HG03571 (cell line): ENCODE measurements at regions not wholly inside any gene's neighbourhood (a gene's known extent, or its start where the extent isn't known, plus 50 kb on each side); places are given as distances from the start of the nearest gene placed in this dataset.
A peak's percentile ranks its signal among the peaks of the same experiment; 100 is the strongest.
"Not testable (repeated sequence)": the region's sequence is repeated elsewhere in the genome, so short reads cannot be mapped to it uniquely, and the experiment has no call there.

Experiments used
- ATAC-seq: cut with Tn5 transposase; IDR thresholded peaks from one replicate; pipeline ENCODE4 v1.9.1; 2021; ENCODE audit not compliant: unreplicated experiment

DNA sequence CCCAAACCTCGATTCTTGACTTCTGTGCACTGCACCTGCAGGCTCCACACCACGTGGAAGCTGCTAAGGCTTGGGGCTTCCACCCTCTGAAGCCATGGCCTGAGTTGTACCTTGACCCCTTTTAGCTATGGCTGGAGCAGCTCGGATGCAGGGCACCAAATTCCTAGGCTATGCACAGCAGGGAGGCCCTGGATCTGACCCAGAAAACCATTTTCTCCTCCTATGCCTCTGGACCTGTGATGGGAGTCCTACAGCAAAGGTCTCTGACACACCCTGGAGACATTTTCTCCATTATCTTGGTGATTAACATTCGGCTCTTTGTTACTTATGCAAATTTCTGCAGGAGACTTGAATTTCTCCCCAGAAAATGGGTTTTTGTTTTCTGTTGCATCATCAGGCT, 309.2 kb upstream of the DDI1 start:
- ATAC-seq = no peak

DNA sequence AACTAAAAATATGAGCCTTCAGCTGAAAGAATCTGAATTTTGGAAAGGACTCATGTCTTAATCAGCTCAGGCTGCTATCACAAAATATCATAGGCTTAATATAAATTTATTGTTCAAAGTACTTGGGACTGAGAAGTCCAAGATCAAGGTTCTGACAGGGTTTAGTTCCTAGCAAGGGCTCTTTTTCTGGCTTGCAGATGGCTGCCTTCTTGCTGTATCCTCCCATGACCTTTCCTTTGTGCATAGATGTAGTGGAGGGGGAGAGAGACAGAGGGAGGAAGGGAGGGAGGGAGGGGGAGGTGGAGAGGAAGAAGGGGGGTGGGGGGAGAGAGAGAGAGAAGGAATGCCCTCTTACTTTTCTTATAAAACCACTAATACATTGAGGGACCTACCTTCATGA, 306.8 kb upstream of the DDI1 start:
- ATAC-seq = no peak

DNA sequence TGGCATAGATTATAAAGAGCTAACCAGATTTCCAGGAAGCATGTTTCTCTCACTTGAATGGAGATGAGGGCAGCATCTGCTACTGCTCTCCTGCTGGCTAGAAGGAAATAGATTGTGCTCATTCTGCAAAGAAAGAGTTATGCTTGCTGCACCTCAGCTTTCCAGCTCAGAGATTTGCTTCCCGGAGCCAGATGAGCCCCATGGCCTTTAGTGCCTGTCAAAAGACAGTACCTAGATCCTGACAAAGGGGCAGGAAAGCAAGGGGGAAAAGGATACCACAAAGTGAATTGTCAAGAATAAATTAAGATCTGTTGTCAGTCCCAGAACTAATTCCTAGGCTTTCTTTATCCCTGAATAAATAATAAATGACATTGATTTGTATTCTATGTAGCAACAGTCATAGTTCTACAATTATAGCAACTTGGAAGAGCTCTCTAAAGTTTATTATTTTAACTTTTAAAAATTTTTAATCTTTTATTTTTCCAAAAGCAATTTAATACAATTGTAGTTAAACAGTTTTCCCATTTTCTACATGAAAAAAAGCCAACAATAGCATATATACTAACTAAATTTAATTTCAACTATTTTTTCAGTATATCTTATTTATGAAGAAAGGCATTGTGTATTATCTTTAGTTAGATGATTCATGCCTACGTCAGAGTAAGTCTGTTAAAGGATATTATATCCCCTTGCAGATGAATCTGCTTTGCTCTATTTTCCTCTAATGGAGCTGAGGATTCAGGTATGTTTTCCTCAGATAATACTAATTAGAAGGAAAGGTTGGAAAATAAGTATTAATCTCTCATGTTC, 306.1 kb upstream of the DDI1 start:
- no peak for ATAC-seq

DNA sequence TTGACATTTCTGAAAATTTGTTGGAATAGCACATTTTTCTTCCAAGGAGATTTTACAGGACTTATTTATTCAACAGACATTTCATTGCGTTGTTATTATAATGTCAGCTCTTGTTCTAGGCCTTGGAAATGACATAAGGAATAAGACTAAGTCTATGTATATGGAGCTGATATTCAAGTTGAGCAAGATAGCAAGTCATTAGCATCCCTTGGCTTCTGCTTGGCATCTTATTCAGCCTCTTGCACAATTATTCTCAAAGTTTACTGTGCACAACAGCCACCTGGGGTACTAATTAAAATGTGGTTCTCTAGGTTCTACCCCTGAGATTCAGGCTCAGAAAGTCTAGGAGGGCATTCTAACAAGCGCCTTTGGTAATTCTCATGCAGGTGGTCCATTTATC, 304.8 kb upstream of the DDI1 start:
- ATAC-seq = no peak

DNA sequence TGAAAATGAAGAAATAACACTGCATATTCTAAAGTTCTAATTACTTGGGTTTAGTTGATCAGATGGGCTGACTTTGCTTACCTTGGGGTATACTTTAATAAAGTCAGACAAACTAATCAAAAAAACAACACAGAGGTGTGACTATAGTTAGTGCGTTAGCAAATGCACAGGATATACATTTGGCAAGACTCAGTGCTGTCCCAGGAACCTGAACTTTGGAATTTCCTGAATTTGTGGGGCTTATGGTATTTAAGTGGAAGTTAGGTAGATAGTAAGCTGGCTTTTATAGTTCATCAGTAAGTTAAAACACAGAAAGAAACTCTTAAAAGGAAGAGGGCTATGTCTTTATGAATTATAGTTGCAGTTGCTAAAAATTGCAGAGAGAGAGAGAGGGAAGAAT, 302.6 kb upstream of the DDI1 start:
- ATAC-seq = no peak

DNA sequence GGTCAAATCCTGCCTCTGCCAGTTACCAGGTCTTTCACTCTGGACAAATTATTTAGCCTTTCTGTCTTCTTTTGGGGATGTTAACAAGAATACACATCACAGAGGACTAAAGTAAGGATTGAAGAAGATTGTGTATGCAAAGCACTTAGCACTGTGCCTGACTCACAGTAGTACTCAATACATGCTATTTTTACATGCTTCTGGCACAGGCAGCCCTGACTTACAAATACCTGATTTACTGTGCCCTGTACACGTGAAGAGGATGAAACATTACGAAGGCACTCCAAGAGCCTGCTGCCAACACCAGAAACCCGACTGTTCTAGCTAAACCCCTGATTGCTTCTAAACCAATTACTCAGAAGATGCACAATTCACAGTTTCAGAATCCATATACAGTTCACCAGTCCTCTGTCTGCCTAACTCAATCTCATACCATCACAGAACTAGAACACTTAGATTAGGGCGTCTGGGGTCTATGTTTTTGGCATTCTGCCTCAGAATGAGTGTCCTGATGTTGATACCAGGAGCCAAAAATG, 300.9 kb upstream of the DDI1 start:
- ATAC-seq = no peak

DNA sequence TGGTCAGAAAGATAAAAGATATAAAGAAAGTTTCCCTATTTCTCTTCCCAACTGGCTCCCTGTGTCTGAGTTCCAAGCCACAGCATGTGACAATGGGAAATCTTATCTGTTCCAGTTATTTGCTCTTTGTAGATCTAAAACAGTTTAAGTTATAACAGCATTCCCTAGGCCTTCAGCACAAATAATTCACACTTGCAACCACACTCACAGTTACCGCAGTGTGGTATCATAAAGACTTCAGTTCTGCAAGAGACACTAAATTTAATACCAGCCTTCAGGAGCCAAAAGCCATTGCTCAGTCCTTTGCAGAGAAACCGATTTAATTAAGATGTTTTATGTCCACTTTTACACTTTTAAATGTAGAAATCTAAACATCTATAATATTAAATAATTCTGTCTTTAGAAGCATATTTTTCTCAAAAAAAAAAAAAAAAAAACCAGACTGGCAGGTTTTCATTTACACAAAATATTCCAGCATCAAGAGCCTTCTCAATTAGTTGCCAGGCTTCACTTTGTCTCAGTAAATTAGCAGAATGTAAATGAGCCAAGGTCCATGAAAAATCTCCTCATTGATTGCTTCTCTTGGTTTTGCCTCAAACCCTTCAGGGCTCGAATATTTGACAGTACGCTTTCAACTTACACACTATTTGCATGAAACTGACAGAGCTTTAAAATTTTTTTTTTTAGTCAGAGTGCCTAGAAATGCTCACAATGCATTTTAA, 300.0 kb upstream of the DDI1 start:
- no peak for ATAC-seq

DNA sequence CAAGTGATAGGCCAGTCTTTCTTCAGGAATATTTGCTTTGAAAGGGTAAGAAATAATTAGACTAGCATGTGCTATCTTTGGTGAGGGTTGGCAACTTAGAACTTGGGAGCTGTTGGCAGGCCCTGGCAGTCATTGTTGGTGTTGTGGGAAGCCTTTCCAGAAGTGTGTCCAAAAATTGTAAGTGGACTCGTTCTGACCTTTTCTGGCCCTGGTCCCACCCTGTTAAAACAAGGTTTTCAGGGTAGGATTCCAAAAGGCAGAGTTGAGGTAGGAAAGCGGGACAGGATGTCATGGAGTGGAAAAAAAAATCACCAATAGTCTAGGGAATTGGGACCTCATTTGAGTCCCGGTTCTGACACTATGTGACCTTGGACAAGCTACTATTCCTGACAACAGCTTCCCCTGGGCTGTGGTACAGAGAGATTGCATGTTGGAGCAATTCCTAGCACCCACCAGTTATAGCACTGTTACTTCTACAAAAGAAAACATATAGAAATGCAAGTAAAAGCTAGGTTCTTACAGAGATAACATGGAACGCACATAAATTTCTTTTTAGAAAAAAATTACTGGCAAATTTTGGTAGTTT, 299.3 kb upstream of the DDI1 start:
- no peak for ATAC-seq

DNA sequence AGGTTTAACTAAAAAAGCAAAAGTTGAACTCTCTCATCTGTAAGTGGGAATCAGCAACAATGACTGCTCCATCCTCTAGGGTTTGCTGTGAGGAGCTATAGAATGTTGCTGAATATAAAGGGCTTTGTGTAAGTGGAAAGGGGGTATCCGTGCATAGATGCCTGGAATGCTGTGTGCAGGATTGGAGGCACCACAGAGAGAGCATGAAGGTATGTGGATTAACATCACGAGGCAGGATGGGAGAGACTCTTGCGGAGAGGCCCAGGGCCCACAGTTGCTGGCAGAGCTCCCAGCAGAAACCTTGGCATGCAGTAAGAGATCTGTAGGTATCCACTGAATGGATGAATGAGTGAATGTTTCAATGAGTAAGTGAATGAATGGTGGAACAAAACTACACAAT, 298.7 kb upstream of the DDI1 start:
- ATAC-seq = no peak

DNA sequence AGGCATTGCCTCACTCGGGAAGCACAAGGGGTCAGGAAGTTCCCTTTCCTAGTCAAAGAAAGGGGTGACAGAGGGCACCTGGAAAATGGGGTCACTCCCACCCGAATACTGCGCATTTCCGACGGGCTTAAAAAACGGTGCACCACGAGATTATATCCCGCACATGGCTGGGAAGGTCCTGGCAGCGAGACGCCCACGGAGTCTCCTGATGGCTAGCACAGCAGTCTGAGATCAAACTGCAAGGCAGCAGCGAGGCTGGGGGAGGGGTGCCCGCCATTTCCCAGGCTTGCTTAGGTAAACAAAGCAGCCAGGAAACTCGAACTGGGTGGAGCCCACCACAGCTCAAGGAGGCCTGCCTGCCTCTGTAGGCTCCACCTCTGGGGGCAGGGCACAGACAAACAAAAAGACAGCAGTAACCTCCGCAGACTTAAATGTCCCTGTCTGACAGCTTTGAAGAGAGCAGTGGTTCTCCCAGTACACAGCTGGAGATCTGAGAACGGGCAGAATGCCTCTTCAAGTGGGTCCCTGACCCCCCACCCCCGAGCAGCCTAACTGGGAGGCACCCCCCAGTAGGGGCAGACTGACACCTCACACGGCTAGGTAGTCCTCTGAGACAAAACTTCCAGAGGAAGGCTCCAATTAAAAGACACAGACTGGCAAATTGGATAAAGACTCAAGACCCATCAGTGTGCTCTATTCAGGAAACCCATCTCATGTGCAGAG, 297.2 kb upstream of the DDI1 start:
- ATAC-seq = not testable (repeated sequence)

DNA sequence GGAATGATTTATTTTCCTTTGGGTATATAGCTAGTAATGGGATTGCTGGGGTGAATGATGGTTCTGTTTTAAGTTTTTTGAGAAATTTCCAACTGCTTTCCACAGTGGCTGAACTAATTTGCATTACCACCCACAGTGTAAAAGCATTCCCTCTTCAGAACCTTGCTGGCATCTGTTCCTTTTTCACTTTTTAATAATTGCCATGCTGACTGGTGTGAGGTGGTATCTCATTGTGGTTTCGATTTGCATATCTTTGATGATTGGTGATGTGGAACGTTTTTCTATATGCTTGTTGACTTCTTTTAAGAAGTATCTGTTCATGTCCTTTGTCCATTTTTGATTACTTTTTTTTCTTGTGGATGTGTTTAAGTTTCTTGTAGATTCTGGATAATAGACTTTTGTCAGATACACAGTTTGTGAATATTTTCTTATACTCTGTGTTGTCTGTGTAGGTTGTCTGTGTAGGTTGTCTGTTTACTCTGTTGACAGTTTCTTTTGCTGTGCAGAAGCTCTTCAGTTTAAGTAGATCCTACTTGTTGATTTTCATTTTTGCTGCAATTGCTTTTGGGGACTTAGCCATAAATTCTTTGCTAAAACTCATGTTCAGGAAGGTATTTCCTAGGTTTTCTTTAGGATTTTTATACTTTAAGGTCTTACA, 291.8 kb upstream of the DDI1 start:
- ATAC-seq = peak; percentile 72

DNA sequence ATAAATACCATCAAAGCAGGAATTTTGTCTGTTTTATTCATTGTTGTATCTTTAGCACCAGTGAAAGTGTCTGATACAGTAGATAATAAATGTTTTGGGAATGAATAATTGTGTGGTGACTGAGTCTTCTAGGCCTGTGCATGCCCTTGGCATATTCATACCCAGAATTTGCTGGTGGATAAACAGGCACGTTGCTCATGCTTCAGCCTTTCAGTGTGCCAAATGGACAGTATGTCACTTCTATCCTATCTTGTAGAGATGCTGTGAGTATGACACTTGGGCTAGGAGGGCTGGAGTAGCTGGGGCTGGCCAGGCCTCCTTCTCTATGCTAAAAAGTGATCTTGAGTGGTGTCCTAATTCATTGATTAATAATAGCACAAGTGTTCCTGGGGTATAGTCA, 287.3 kb upstream of the DDI1 start:
- no peak for ATAC-seq

DNA sequence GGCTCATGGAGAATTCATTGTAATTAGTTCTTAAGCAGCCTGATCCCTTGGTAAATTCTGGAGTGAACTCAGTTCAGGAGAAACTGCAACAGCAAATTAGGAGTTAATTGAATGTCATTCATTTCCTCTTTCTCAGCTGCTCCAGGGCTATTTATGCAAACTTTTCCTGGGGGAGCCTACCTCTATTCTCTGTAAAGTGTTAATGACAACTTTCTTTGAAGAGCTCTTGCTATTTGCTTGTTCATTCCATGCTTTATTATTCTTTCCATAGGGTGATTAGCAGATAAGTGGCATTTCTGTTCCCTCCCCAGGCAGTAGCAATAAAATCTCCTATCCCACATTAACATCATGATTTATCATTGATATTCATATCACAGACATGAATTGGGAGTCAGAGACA, 267.6 kb upstream of the DDI1 start:
- no peak for ATAC-seq

DNA sequence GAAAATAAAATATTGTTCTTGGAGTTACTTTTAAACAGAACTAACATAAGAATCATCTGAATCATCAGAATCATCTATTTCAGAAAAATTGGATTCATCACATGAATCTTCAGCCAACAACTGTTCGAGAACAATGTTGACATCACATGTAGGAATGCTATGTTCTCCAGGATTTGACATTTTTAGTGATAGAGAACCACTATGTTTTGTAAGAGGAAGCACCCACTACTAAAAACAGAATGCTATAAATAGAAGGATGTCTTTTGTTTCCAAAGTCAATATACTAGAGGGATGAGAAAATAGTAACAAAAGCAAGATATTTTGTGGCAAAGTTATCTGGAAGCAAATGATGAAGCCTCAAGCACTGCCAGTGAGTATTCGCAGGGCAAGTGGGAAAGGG, 263.4 kb upstream of the DDI1 start:
- no peak for ATAC-seq

DNA sequence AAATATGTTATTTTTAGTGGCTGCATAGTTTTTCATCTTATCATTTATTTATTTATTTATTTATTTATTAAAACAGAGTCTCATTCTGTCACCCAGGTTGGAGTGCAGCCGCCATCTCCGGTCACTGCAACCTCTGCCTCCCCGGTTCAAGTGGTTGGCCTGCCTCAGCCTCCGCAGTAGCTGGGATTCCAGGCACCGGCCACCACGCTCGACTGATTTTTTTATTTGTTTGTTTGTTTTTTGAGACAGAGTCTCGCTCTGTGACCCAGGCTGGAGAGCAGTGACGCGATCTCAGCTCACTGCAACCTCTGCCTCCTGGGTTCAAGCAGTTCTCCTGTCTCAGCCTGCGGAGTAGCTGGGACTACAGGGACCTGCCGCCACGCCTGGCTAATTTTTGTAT, 262.9 kb upstream of the DDI1 start:
- no peak for ATAC-seq

DNA sequence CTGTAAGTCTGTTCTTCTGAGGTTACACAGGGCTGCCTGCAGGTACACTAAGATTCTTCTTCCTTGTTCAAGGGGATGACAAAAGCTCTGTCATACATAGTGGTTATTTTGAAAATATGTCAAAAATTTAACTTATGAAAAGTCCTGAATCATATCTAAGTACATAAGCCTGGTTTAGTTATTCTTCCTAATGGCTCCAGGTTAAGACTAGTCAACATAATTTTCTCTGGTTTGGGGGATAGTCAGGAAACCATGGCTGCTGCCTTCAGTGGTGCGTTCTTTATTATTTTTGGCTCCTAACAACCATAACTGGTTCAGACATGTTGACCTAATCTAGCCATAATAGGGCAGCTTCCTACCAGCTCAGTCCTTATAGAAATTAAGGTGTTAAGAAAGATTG, 257.4 kb upstream of the DDI1 start:
- ATAC-seq = no peak

DNA sequence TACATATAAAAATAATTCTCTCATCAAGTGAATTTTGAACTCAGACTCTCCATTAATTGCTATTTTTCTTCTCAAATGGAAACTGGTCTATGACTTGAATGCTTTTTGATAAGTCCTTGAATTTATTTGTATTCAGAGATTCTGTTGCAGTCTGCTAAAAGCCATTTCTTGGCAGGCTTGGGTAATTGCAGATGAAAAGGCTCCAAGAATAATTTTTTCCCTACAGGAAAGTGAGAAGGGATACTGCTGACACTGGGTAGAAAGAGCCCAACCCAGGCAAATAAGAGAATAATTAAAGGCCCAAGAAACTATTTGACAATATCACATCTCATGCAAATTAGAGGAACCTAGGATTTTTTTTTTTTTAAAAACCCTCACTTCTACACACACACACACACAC, 246.5 kb upstream of the DDI1 start:
- ATAC-seq = no peak

DNA sequence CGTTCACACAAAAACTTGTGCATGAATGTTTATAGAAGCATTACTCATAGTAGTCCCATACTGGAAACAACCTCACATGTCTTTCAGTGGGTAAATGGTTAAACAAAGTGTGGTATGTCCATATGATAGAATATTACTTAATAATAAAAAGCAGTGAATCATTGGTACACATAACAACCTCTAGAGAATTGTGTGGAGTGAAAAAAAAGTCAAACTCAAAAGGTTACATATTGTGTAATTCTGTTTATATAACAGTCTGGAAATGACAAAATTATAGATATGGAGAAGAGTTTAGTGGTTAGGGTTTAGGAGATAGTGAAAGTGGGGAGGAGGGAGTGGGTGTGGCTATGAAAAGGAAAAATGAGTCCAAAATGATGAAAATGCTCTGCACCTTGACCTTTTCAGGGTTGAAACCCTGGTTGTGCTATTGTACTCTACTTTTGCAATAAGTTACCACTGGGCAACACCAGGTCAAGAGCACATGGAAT, 243.4 kb upstream of the DDI1 start:
- no peak for ATAC-seq

DNA sequence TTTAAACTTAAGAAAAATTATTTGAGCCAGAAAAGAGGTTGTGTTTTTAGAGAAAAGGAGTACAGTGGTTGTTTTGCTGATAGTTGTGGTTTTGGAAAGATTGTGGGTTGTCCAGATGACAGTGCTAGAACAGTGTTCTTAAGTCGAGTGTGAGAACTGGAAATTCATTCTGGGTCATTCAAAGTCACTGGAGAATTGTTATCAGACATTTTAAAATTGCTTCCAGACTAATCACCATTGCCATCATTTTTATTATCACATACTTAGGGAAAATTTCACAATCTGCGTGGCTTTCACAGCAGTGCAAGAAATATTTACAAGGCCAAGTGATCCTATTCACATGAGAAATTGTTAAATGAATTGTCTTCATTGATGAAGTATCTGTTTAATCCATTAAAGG, 242.2 kb upstream of the DDI1 start:
- ATAC-seq = no peak

DNA sequence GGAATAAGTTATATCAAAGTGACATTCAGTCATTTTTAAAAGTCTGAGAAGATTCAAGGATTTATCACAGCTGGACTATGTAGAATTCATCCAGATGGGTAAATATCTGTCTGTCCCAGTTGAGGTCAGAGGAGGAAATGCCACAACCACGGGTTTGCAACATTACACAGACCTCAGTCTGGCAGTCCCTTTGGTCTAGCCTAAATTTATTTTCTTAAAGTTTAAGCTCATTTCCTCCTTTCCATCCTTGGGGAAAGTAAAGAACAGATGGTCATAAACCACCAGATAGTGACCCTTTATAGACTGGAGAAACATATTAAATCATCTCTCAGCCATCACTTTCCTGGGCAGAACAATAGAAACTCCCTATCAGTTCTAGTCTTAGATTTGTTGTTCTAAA, 238.4 kb upstream of the DDI1 start:
- ATAC-seq = no peak

DNA sequence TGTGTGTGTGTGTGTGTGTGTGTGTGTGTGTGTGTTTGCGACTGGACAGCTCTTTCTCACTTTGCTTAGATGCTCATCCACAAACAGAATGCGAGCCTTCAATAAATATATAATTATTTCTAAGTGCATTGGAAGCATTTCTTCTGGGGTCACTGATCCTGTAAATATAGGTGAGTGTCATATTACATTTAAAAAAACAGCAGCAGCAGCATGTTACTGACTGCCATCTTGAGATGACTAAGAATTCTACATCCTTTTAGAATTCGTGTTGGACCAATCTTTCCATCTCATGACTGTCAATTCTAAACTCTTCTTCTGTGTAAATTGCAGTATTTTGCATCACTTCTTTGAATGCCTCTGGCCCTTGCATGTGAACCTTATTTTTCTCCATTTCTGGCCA, 238.0 kb upstream of the DDI1 start:
- ATAC-seq = no peak
